B cell (primary cell): ENCODE measurements at regions not wholly inside any gene's neighbourhood (a gene's known extent, or its start where the extent isn't known, plus 50 kb on each side); places are given as distances from the start of the nearest gene placed in this dataset.

Source experiments
- ATAC-seq: fragments of 200-7000 bp; cut with Tn5 transposase; one replicate; pipeline ENCODE4 v1.10.0; 2021; ENCODE audit warnings: low read depth, mild to moderate bottlenecking, moderate number of reproducible peaks, moderate library complexity
- CTCF ChIA-PET: fragments of 350-600 bp; sonication (Branson Sonifier 250); formaldehyde crosslinking; loops from one replicate; lab custom pipeline; 2021; ENCODE audit warnings: antibody characterized with exemption, inconsistent platforms; lab: Charles Lee
- POLR2A ChIA-PET: fragments of 350-600 bp; sonication (Branson Sonifier 250); formaldehyde crosslinking; loops from one replicate; lab custom pipeline; 2021; ENCODE audit warnings: antibody characterized with exemption; lab: Charles Lee
- DNase-seq: peaks from one replicate; pipeline ENCODE4 v3.0.0; 2013
- H2AFZ ChIP-seq: 2 replicates; pipeline ENCODE4 v1.6.1; 2012; ENCODE audit warnings: mild to moderate bottlenecking, low read depth, low read length; ENCODE audit not compliant: insufficient read depth, poor library complexity, severe bottlenecking
- H3K27ac ChIP-seq, 2 donors: 1 replicate in 1 of 2; 2 replicates in 1 of 2; pipeline ENCODE4 v1.5.1; 2012 to 2013; ENCODE audit warnings: low read length in 2 of 2, mild to moderate bottlenecking in 2 of 2, moderate library complexity in 1 of 2
- H3K27me3 ChIP-seq, 4 experiments: fragments of 200-600 bp in 1 of 4; sonication (generic) in 1 of 4; replicated peaks in 1 of 4; 1 replicate in 2 of 4; 2 replicates in 2 of 4; pipeline versions ENCODE4 v1.6.1 to v1.7.0; 2013 to 2016; ENCODE audit warnings: low read length in 3 of 4, mild to moderate bottlenecking in 2 of 4, mixed read lengths in 1 of 4, moderate library complexity in 1 of 4; ENCODE audit not compliant: insufficient read depth in 4 of 4, control insufficient read depth in 3 of 4; ENCODE audit errors: control extremely low read depth in 1 of 4
- H3K36me3 ChIP-seq, 2 experiments: replicated peaks in 1 of 2; 1 replicate in 1 of 2; 2 replicates in 1 of 2; pipeline versions ENCODE4 v1.6.1 to v1.7.1; 2013; ENCODE audit warnings: low read length in 1 of 2; ENCODE audit not compliant: insufficient read depth in 2 of 2, control insufficient read depth in 1 of 2; ENCODE audit errors: control extremely low read depth in 1 of 2, extremely low read depth in 1 of 2
- H3K4me1 ChIP-seq, 2 donors: fragments of 200-600 bp in 1 of 2; sonication (generic) in 1 of 2; 1 replicate in 1 of 2; 2 replicates in 1 of 2; pipeline versions ENCODE4 v1.5.1 to v1.6.1; 2013 to 2017; ENCODE audit warnings: low read length in 2 of 2; ENCODE audit not compliant: control insufficient read depth in 2 of 2, insufficient read depth in 2 of 2
- H3K4me2 ChIP-seq: replicated peaks from 2 replicates; pipeline ENCODE3; 2012; ENCODE audit warnings: mild to moderate bottlenecking, low read depth, low read length; ENCODE audit not compliant: poor library complexity, severe bottlenecking
- H3K4me3 ChIP-seq, 5 experiments: fragments of 200-600 bp in 1 of 5; sonication (generic) in 1 of 5; 1 replicate in 3 of 5; 2 replicates in 2 of 5; pipeline versions ENCODE4 v1.5.1 to v1.7.0; 2011 to 2016; ENCODE audit warnings: low read length in 4 of 5, mild to moderate bottlenecking in 4 of 5, low read depth in 2 of 5, control low read depth in 1 of 5, moderate library complexity in 1 of 5; ENCODE audit not compliant: insufficient read depth in 1 of 5; ENCODE audit errors: control extremely low read depth in 1 of 5, extremely low read depth in 1 of 5
- H3K79me2 ChIP-seq: fragments of 200-600 bp; sonication (generic); one replicate; pipeline ENCODE4 v1.6.0; 2016; ENCODE audit warnings: low read length; ENCODE audit not compliant: control insufficient read depth, insufficient read depth
- H3K9ac ChIP-seq: fragments of 200-600 bp; sonication (generic); 2 replicates; pipeline ENCODE4 v1.6.1; 2017; ENCODE audit warnings: mild to moderate bottlenecking, low read length, moderate library complexity
- H3K9me3 ChIP-seq, 3 donors: one replicate each; pipeline versions ENCODE4 v1.6.1 to v1.7.1; 2013; ENCODE audit warnings: low read length in 2 of 3; ENCODE audit not compliant: control insufficient read depth in 2 of 3, insufficient read depth in 1 of 3; ENCODE audit errors: control extremely low read depth in 1 of 3
- H4K20me1 ChIP-seq: 2 replicates; pipeline ENCODE4 v1.6.0; 2012; ENCODE audit warnings: mild to moderate bottlenecking, low read length; ENCODE audit not compliant: insufficient read depth, control insufficient read depth, poor library complexity, severe bottlenecking
- H3K27ac Mint-ChIP-seq: one replicate; pipeline ENCODE4 v1.8.0; 2021; ENCODE audit warnings: mixed read lengths
- H3K27me3 Mint-ChIP-seq: one replicate; pipeline ENCODE4 v1.8.0; 2021; ENCODE audit warnings: mixed read lengths
- H3K4me1 Mint-ChIP-seq: one replicate; pipeline ENCODE4 v1.8.0; 2021; ENCODE audit warnings: mixed read lengths
- H3K4me3 Mint-ChIP-seq: one replicate; pipeline ENCODE4 v1.8.0; 2021; ENCODE audit warnings: mixed read lengths
- H3K9me3 Mint-ChIP-seq: one replicate; pipeline ENCODE4 v1.8.0; 2022; ENCODE audit warnings: mixed read lengths; ENCODE audit not compliant: insufficient read depth
- EZH2 ChIP-seq: IDR thresholded peaks from 2 replicates; pipeline ENCODE4 v1.6.1; 2012; ENCODE audit warnings: borderline replicate concordance, low read depth, mild to moderate bottlenecking, moderate library complexity, low read length; ENCODE audit not compliant: insufficient read depth, poor library complexity, severe bottlenecking
- WGBS: methylation state at CpG from one replicate; pipeline ENCODE4 v1.1.5; 2013; ENCODE audit warnings: missing lambda C conversion rate; ENCODE audit not compliant: insufficient coverage; 5-methylcytosine and 5-hydroxymethylcytosine counted together
- intact Hi-C: fragments of 100-400 bp; cut with micrococcal nuclease; formaldehyde crosslinking; loops from one replicate; pipeline ENCODE4 v1.10.0; 2022
- TF ChIP-seq, protein P1 (sequence below): fragments of 200-600 bp; IDR thresholded peaks from one replicate; pipeline ENCODE4 v1.8.0; 2022; ENCODE audit warnings: antibody characterized with exemption, mild to moderate bottlenecking

GRCh38 chr12:115057445-115057844, 373.5 kb upstream of the TBX3 start:
- DNase-seq = no peak
- no peaks in the 10 kb centered on the region for H3K4me1 ChIP-seq
- H3K9me3 ChIP-seq = no peaks in the 10 kb centered on the region
- ATAC-seq = no peak
- intact Hi-C loops = no loop called here
- H3K27ac Mint-ChIP-seq = no peak overlapping the region
- H3K36me3 ChIP-seq = no peaks in the 10 kb centered on the region
- TF ChIP-seq EZH2 = no peak
- TF ChIP-seq, protein P1, sequence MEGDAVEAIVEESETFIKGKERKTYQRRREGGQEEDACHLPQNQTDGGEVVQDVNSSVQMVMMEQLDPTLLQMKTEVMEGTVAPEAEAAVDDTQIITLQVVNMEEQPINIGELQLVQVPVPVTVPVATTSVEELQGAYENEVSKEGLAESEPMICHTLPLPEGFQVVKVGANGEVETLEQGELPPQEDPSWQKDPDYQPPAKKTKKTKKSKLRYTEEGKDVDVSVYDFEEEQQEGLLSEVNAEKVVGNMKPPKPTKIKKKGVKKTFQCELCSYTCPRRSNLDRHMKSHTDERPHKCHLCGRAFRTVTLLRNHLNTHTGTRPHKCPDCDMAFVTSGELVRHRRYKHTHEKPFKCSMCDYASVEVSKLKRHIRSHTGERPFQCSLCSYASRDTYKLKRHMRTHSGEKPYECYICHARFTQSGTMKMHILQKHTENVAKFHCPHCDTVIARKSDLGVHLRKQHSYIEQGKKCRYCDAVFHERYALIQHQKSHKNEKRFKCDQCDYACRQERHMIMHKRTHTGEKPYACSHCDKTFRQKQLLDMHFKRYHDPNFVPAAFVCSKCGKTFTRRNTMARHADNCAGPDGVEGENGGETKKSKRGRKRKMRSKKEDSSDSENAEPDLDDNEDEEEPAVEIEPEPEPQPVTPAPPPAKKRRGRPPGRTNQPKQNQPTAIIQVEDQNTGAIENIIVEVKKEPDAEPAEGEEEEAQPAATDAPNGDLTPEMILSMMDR = no peak
- H3K27ac ChIP-seq = no peak overlapping the region
- no peaks in the 10 kb centered on the region for H3K4me1 Mint-ChIP-seq
- H3K9ac ChIP-seq = no peak overlapping the region
- no peaks in the 10 kb centered on the region for H3K79me2 ChIP-seq
- no CpG with 5 or more reads among the region's 1 CpG for WGBS
- ChIA-PET CTCF (no interaction called here), POLR2A (no interaction called here)
- H3K9me3 Mint-ChIP-seq = peaks cover 3% of the 10 kb centered on the region
- no peaks in the 10 kb centered on the region for H4K20me1 ChIP-seq
- H3K4me3 ChIP-seq = no peak overlapping the region
- H2AFZ ChIP-seq = no peak overlapping the region
- H3K27me3 Mint-ChIP-seq = no peaks in the 10 kb centered on the region
- H3K4me3 Mint-ChIP-seq = no peak overlapping the region
- no peak overlapping the region for H3K4me2 ChIP-seq
- no peaks in the 10 kb centered on the region for H3K27me3 ChIP-seq

DNA sequence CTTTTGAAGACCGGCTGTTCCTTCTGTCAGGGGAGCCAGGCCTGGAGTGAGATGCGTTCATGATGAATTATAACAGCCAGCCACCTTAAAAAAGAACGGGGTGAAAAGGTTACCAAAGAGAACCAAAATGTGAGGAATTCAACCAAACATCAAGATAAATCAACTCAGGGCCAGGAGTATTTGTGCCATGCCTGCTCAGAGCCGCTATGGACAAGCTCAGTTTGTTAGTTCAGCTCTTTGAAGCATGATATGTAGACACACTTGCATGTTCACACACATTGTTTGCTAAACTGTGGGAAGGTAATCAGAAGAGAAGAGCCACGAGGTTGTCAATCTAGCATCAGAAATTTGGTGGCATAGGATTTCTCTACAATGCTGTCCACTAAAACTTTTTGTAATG, 367.4 kb upstream of the TBX3 start:
- intact Hi-C loops = no loop called here

More for the DNA sequence above, 367.4 kb upstream of the TBX3 start:
- ChIA-PET CTCF (no interaction called here), POLR2A (no interaction called here)
- TF ChIP-seq, protein P1 = no peak
- no peak for TF ChIP-seq EZH2
- Histone ChIP-seq H3K79me2 (no peaks in the 10 kb centered on the region), H3K27me3 (no peaks in the 10 kb centered on the region), H3K4me1 (no peaks in the 10 kb centered on the region), H3K27ac (no peak overlapping the region), H3K4me3 (no peak overlapping the region), H4K20me1 (no peaks in the 10 kb centered on the region), H3K4me2 (no peak overlapping the region), H3K9me3 (no peaks in the 10 kb centered on the region), H3K9ac (no peak overlapping the region), H3K36me3 (no peaks in the 10 kb centered on the region), H2AFZ (no peak overlapping the region)
- peaks cover 3% of the 10 kb centered on the region for H3K9me3 Mint-ChIP-seq
- DNase-seq (no peak), ATAC-seq (no peak)
- H3K4me1 Mint-ChIP-seq = no peaks in the 10 kb centered on the region
- H3K27me3 Mint-ChIP-seq = no peaks in the 10 kb centered on the region
- H3K27ac Mint-ChIP-seq = no peak overlapping the region
- no peak overlapping the region for H3K4me3 Mint-ChIP-seq
- WGBS = 100% methylated on average over 2 of the region's 5 CpGs
